GM19467 (cell line): ENCODE measurements at regions not wholly inside any gene's neighbourhood (a gene's known extent, or its start where the extent isn't known, plus 50 kb on each side); places are given as distances from the start of the nearest gene placed in this dataset.

Source experiments
- ATAC-seq: cut with Tn5 transposase; IDR thresholded peaks from one replicate; pipeline ENCODE4 v1.9.1; 2021; ENCODE audit warnings: mild to moderate bottlenecking, moderate library complexity; ENCODE audit not compliant: unreplicated experiment

GRCh38 chr1:239436286-239436685 is 49.9 kb downstream of the CHRM3 start:
- ATAC-seq, result no peak

- no peak for ATAC-seq
Observed at GRCh38 chr1:239437822-239438221, 51.5 kb downstream of the CHRM3 start.

GRCh38 chr1:239438891-239439290 is 52.5 kb downstream of the CHRM3 start:
- no peak for ATAC-seq

DNA sequence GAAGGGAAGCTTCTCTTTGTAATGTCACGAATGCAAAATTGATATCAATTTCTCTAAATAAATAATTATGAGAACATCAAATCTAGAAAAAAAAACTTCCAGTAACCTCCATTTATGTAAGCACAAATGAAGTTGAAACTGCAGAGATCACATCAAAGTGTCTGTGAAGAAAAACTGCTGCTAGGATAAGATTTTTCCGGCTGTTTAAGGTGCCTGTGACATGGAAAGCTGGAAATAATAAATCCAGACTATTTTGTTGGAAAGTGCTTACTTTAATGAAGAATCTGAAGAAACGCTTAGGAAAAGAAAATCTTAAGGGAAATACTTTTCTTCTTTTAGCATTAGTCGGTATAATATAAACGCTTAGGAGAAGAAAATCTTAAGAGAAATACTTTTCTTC is 57.0 kb downstream of the CHRM3 start:
- no peak for ATAC-seq

GRCh38 chr1:239446611-239447010 is 60.2 kb downstream of the CHRM3 start:
- no peak for ATAC-seq

GRCh38 chr1:239448911-239449310 is 62.5 kb downstream of the CHRM3 start:
- no peak for ATAC-seq

- no peak for ATAC-seq
Observed at GRCh38 chr1:239455743-239456142, 69.4 kb downstream of the CHRM3 start.

DNA sequence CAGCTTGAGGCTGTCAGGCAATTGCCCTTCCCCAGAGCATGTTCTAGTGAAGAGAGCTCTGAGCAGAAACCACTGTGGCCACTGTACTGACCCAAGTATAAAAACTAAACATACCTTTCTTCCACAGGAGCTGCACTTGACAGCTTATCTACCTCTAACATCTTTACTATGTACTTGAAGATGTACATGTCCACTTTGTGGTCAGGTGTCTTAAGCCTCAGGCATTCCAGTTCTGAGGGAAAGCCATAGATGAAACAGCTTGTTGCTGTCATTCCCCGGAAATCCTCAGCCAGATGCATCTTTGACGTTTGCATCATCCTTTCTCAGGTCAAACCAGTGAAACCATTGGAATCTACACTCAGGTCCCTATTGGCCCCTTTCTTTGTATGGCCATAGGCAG is 70.4 kb downstream of the CHRM3 start:
- ATAC-seq, result no peak

- peak; percentile 70 for ATAC-seq
Observed at GRCh38 chr1:239457491-239458143, 71.2 kb downstream of the CHRM3 start.

DNA sequence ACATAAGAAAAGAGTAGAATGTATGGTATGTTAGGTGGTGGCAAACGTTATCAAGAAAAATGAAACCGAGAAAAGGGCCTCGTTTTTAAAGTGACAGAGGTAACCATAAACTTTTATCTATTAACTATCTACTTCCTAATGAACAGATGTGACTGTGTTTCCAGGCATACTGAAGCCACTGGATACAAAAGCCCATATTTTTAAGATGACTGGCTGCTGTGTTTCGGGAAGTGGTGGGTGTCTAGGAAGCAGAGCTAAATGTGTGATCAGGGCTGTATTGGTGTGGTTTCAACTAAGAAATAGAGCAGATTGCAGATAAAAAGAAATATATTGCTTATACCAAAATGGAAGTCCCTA is 71.8 kb downstream of the CHRM3 start:
- ATAC-seq, result peak; percentile 76

GRCh38 chr1:239467730-239468129 is 81.4 kb downstream of the CHRM3 start:
- no peak for ATAC-seq

- no peak for ATAC-seq
Observed at GRCh38 chr1:239478069-239478468, 91.7 kb downstream of the CHRM3 start.

- no peak for ATAC-seq
Observed at GRCh38 chr1:239483391-239483790, 97.0 kb downstream of the CHRM3 start.

GRCh38 chr1:239493811-239494414 is 107.5 kb downstream of the CHRM3 start:
- no peak for ATAC-seq

GRCh38 chr1:239505094-239505493 is 118.7 kb downstream of the CHRM3 start:
- ATAC-seq, result no peak

GRCh38 chr1:239507826-239508225 is 121.5 kb downstream of the CHRM3 start:
- no peak for ATAC-seq

- ATAC-seq, result no peak
Observed at GRCh38 chr1:239511875-239512274, 125.5 kb downstream of the CHRM3 start.

- ATAC-seq, result no peak
Observed at GRCh38 chr1:239516579-239516978, 130.2 kb downstream of the CHRM3 start.

GRCh38 chr1:239526391-239526790 is 140.0 kb downstream of the CHRM3 start:
- no peak for ATAC-seq

DNA sequence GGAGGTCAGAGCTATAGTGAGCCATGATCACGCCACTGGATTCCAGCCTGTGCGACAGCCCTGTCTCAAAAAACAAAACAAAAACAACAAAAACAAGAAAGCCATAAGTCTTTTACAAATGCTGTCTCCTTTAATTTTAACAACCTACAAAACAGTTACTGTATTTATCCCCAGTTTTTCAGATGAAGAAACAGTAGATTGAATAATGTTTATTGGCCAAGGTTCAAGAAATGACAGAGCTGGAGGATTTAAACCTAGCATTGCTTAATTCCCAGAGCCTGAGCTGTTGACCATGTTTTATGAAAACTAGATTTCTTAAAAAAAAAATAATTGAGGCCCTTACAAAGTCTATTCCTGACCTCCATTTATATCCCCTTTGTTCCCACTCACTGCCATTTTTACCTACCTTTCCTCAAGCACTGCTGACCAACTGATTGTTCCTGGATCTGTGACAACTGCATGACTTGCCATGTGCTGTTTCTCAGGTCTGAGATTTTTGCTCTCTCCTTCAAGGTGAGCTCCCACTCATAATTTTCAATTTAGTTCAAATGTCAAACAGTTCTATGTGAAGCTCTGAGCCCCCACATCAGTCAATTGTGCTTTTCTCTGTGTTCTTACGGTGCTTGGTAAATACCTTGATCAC is 140.8 kb downstream of the CHRM3 start:
- ATAC-seq, result no peak

- no peak for ATAC-seq
Observed at GRCh38 chr1:239536165-239536849, 149.9 kb downstream of the CHRM3 start.

DNA sequence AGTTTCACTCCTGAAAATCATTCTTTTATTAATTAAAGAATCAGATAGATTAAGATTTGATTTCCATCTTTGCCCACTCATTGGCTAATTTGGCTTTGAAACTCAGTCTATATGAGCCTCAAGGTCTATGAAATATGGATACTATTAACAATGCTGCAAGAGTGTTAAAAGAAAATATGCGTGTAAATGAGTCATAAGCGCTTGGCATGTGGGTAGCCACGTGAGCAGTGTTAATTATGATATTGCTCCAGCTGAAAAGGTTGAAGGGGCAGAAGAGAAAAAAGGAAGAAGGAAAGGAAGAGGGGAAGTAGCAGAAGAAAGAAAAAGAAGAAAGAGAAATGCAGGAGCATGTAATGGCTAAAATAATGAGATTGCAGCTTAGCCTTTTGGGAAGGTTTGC is 151.4 kb downstream of the CHRM3 start:
- ATAC-seq, result no peak
